ENCODE measurements at regions not wholly inside any gene's neighbourhood (a gene's known extent, or its start where the extent isn't known, plus 50 kb on each side); places are given as distances from the start of the nearest gene placed in this dataset.

- no peak for TF ChIP-seq CTCF (optimal IDR thresholded peaks at IDR 0.05 in 1 of 3, IDR thresholded peaks at IDR 0.05 in 1 of 3, conservative IDR thresholded peaks at IDR 0.05 in 1 of 3; ENCODE audit: extremely low read depth in 1 of 3, insufficient read depth in 2 of 3, low read length in 3 of 3)
- TF ChIP-seq EZH2 (IDR thresholded peaks at IDR 0.05; ENCODE audit: low read length) = no peak
Measured at GRCh38 chr13:108377646-108378206, 108.2 kb downstream of the TNFSF13B start.

Data from keratinocyte (primary cell).